Gastrocnemius medialis (tissue), 4 donors: ENCODE measurements at regions not wholly inside any gene's neighbourhood (a gene's known extent, or its start where the extent isn't known, plus 50 kb on each side); places are given as distances from the start of the nearest gene placed in this dataset.

Source experiments
- ATAC-seq, 2 donors: fragments of 150-250 bp; one replicate each; pipeline ENCODE4 v1.9.1; 2016
- DNase-seq, 2 donors: peaks; one replicate each; pipeline ENCODE4 v3.0.0-alpha.2; 2019
- H3K27ac ChIP-seq, 4 donors: fragments of 200-600 bp; sonication (generic); 1 replicate in 1 of 4; 2 replicates in 3 of 4; pipeline ENCODE4 v1.5.1; 2016 to 2018; ENCODE audit warnings: mild to moderate bottlenecking in 2 of 4, moderate library complexity in 1 of 4
- H3K27me3 ChIP-seq, 3 donors: fragments of 200-600 bp; sonication (generic) in 2 of 3; 1 replicate in 1 of 3; 2 replicates in 2 of 3; pipeline versions ENCODE4 v1.5.1 to v1.6.0; 2016 to 2019; ENCODE audit warnings: mild to moderate bottlenecking in 1 of 3, moderate library complexity in 1 of 3
- H3K36me3 ChIP-seq, 2 donors: fragments of 200-600 bp; sonication (generic) in 1 of 2; one replicate each; pipeline ENCODE4 v1.5.1; 2017 to 2018
- H3K4me1 ChIP-seq, 2 donors: fragments of 200-600 bp; sonication (generic) in 1 of 2; one replicate each; pipeline ENCODE4 v1.5.1; 2016 to 2017; ENCODE audit warnings: mild to moderate bottlenecking in 2 of 2
- H3K4me3 ChIP-seq, 4 donors: fragments of 200-600 bp; sonication (generic) in 3 of 4; 1 replicate in 1 of 4; 2 replicates in 3 of 4; pipeline ENCODE4 v1.5.1; 2016 to 2019; ENCODE audit warnings: mild to moderate bottlenecking in 2 of 4
- H3K9me3 ChIP-seq, 3 donors: fragments of 200-600 bp; sonication (generic) in 2 of 3; 1 replicate in 1 of 3; 2 replicates in 2 of 3; pipeline ENCODE4 v1.5.1; 2016 to 2019
- POLR2A ChIP-seq, 2 donors: fragments of 450-650 bp; IDR thresholded peaks; one replicate each; pipeline ENCODE4 v1.6.1; 2017; ENCODE audit warnings: antibody characterized with exemption in 2 of 2, mild to moderate bottlenecking in 2 of 2, moderate library complexity in 2 of 2
- in situ Hi-C, 4 donors: fragments of 200-750 bp; cut with MboI; loops; one replicate each; pipeline versions ENCODE4 v1.15.0 to v1.8.0; 2017; ENCODE audit warnings: low sequenced_read_pairs in 4 of 4
- intact Hi-C: fragments of 100-400 bp; cut with DNase I; formaldehyde crosslinking; loops from one replicate; pipeline ENCODE4 v1.15.1; 2023; ENCODE audit warnings: low total_unique reads
- TF ChIP-seq, protein P1 (sequence below), 5 experiments: fragments of 450-650 bp in 3 of 5; fragments of 200-600 bp in 2 of 5; sonication (generic) in 2 of 5; IDR thresholded peaks in 4 of 5; conservative IDR thresholded peaks in 1 of 5; 1 replicate in 4 of 5; 2 replicates in 1 of 5; pipeline ENCODE4 v1.5.1; 2016 to 2019; ENCODE audit warnings: antibody characterized with exemption in 5 of 5, mild to moderate bottlenecking in 3 of 5, moderate library complexity in 3 of 5

DNA sequence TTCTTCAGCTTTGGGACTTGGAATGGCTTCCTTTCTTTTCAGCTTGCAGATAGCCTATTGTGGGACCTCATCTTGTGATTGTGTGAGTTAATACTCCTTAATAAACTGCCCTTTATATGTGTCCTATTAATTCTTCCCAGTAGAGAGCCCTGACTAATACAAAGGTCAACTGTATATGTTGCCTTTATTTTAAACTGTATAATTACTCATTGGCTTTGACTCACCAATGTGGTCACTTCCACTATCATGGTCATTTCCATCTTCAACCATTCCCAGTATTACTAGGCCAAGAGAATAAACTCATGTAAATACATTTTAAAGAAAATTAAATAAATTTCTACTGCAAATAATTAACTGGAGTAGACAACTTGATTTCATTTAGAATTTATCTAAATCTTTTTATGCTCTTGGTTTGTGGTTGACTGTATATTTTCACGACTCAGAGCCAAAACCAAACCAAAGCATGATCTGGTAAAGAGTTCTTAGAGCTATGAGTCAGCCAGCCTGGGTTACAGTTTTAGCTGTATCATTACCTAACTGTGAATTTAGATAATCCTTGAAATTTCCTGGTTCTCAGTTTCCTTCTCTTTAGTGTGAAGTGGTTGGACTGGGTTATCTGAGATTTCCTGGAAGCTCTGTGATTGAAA lies 188.4 kb downstream of the PPP1R3A start:
- no peak for DNase-seq
- TF ChIP-seq, protein P1, sequence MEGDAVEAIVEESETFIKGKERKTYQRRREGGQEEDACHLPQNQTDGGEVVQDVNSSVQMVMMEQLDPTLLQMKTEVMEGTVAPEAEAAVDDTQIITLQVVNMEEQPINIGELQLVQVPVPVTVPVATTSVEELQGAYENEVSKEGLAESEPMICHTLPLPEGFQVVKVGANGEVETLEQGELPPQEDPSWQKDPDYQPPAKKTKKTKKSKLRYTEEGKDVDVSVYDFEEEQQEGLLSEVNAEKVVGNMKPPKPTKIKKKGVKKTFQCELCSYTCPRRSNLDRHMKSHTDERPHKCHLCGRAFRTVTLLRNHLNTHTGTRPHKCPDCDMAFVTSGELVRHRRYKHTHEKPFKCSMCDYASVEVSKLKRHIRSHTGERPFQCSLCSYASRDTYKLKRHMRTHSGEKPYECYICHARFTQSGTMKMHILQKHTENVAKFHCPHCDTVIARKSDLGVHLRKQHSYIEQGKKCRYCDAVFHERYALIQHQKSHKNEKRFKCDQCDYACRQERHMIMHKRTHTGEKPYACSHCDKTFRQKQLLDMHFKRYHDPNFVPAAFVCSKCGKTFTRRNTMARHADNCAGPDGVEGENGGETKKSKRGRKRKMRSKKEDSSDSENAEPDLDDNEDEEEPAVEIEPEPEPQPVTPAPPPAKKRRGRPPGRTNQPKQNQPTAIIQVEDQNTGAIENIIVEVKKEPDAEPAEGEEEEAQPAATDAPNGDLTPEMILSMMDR (IDR thresholded peaks at IDR 0.05 in 4 of 5, conservative IDR thresholded peaks at IDR 0.05 in 1 of 5), result no peak
- TF ChIP-seq POLR2A (IDR thresholded peaks at IDR 0.05), result no peak
- in situ Hi-C loops (no loop called here), intact Hi-C loops (no loop called here)
- Histone ChIP-seq H3K4me3 (no peak overlapping the region), H3K27ac (no peak overlapping the region), H3K9me3 (no peaks in the 10 kb centered on the region), H3K27me3 (no peaks in the 10 kb centered on the region), H3K36me3 (no peaks in the 10 kb centered on the region), H3K4me1 (peaks cover 16% of the 10 kb centered on the region in 2 donors)
- ATAC-seq, result no peak

DNA sequence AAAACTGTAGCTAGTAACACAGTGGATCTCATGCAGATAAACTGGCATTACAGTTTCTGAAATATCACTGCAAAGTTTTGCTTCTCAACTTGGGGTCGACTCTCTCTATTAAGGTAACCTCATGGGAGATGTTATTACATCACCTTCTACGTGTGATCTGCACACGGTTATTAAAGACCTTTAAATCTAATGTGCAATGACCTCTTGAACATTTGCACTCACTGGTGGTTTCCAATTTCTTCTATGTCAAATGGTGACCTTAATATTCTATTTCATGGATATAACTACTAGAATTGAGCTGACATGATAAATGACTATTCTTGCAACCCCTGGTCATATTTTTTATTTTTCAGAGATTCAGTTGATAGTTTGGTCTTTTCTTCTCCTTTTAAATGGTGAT lies 191.3 kb downstream of the PPP1R3A start:
- TF ChIP-seq, protein P1 (IDR thresholded peaks at IDR 0.05 in 4 of 5, conservative IDR thresholded peaks at IDR 0.05 in 1 of 5), result no peak
- TF ChIP-seq POLR2A (IDR thresholded peaks at IDR 0.05), result no peak
- H3K9me3 ChIP-seq, result no peaks in the 10 kb centered on the region
- no peak overlapping the region for H3K4me3 ChIP-seq
- ATAC-seq (no peak), DNase-seq (no peak)
- no peaks in the 10 kb centered on the region for H3K27me3 ChIP-seq
- intact Hi-C loops (no loop called here), in situ Hi-C loops (no loop called here)
- H3K4me1 ChIP-seq, result peaks cover 16% of the 10 kb centered on the region in 2 donors
- no peak overlapping the region for H3K27ac ChIP-seq
- no peaks in the 10 kb centered on the region for H3K36me3 ChIP-seq

DNA sequence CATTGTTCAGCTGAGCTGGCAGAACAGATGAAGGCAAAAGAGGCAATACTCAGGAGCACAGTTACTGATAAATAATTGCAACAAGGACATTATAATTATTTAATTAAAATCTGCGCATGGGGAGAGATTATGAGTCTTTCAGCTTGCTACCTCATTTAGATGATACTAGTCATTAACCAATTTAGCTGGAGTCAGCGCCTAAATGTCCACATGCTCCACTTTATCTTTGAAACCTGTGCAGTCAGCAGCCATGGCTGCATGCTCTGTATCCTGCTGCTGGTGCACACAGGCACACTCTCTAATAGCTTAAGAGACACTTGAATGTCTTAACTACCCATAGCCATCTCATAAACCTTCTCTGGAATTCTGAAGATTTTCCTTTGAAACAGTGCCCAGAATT lies 196.8 kb downstream of the PPP1R3A start:
- H3K27me3 ChIP-seq, result no peaks in the 10 kb centered on the region
- no peak overlapping the region for H3K4me3 ChIP-seq
- H3K4me1 ChIP-seq, result peaks cover 7% of the 10 kb centered on the region in 2 donors
- no peak for DNase-seq
- no peak for ATAC-seq
- no peak for TF ChIP-seq POLR2A (IDR thresholded peaks at IDR 0.05)
- TF ChIP-seq, protein P1 (IDR thresholded peaks at IDR 0.05 in 4 of 5, conservative IDR thresholded peaks at IDR 0.05 in 1 of 5), result no peak
- H3K27ac ChIP-seq, result no peak overlapping the region
- in situ Hi-C loops (loop anchor here in 1 of 4 donors (25.0 kb wide), 1 partner anchor 1160 kb away; no protein-coding TSS in a partner anchor), intact Hi-C loops (no loop called here)
- H3K36me3 ChIP-seq, result no peaks in the 10 kb centered on the region
- no peaks in the 10 kb centered on the region for H3K9me3 ChIP-seq

DNA sequence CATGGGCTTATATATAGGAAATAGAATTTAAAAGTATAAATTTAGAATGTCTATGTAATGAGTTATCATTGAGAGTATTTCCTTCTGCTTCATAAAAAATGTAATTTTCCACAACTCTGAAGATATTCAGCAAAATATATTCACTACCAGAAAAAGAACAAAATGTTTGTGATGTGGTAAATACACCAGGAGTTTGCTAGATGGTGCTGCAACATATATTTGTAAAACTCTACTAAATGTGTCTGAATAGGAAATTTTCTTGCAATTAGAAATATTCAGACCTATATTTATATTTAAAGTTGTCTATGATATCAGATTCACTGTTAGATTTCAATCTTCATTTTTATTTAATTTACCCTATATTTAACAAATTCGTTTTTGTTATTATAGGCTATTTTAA lies 201.1 kb downstream of the PPP1R3A start:
- Histone ChIP-seq H3K27ac (peak overlapping the region in 1 of 4 donors; percentile 74), H3K4me3 (no peak overlapping the region), H3K27me3 (no peaks in the 10 kb centered on the region), H3K36me3 (no peaks in the 10 kb centered on the region), H3K4me1 (peaks cover 23 to 26% of the 10 kb centered on the region in 2 donors), H3K9me3 (no peaks in the 10 kb centered on the region)
- intact Hi-C loops (loop anchor here (10.0 kb wide), 1 partner anchor 197 kb away; the partner anchor contains the start of gene PPP1R3A), in situ Hi-C loops (loop anchor here in 1 of 4 donors (25.0 kb wide), 1 partner anchor 1155 kb away; no protein-coding TSS in a partner anchor)
- no peak for TF ChIP-seq POLR2A (IDR thresholded peaks at IDR 0.05)
- TF ChIP-seq, protein P1 (IDR thresholded peaks at IDR 0.05 in 4 of 5, conservative IDR thresholded peaks at IDR 0.05 in 1 of 5), result no peak
- ATAC-seq (no peak), DNase-seq (no peak)
